SK-N-SH treated with all-trans-retinoic acid at 6 μM for 48 hours (cell line): ENCODE measurements at regions not wholly inside any gene's neighbourhood (a gene's known extent, or its start where the extent isn't known, plus 50 kb on each side); places are given as distances from the start of the nearest gene placed in this dataset.
"Not testable (repeated sequence)": the region's sequence is repeated elsewhere in the genome, so short reads cannot be mapped to it uniquely, and the experiment has no call there.

Experiments
- ATAC-seq: fragments of 200-7000 bp; cut with Tn5 transposase; 3 replicates; pipeline ENCODE4 v1.9.1; 2020; ENCODE audit warnings: mild to moderate bottlenecking, moderate library complexity
- ARNTL ChIP-seq: fragments of 450-650 bp; formaldehyde crosslinking; IDR thresholded peaks from 2 replicates; pipeline ENCODE4 v1.5.0; 2020; ENCODE audit warnings: low read depth, mild to moderate bottlenecking, moderate library complexity, borderline replicate concordance
- BACH2 ChIP-seq: fragments of 250-450 bp; sonication (Bioruptor Pico); IDR thresholded peaks from 2 replicates; pipeline ENCODE4 v1.9.0; 2021; ENCODE audit warnings: mild to moderate bottlenecking, borderline replicate concordance
- CREB5 ChIP-seq: fragments of 250-450 bp; sonication (Bioruptor Pico); IDR thresholded peaks from 2 replicates; pipeline ENCODE4 v1.5.1; 2020; ENCODE audit warnings: low read depth, mild to moderate bottlenecking, moderate library complexity
- CSRNP3 ChIP-seq: fragments of 250-450 bp; sonication (Bioruptor Pico); IDR thresholded peaks from 2 replicates; pipeline ENCODE4 v1.5.1; 2021; ENCODE audit warnings: mild to moderate bottlenecking, moderate library complexity
- ESRRG ChIP-seq: fragments of 250-450 bp; sonication (Bioruptor Pico); IDR thresholded peaks from 2 replicates; pipeline ENCODE4 v1.6.1; 2021; ENCODE audit warnings: mild to moderate bottlenecking
- ISL1 ChIP-seq: fragments of 250-450 bp; sonication (Bioruptor Pico); IDR thresholded peaks from 2 replicates; pipeline ENCODE4 v2.1.2; 2022; ENCODE audit warnings: mild to moderate bottlenecking, moderate library complexity
- OSR1 ChIP-seq: fragments of 250-450 bp; sonication (Bioruptor Pico); IDR thresholded peaks from 2 replicates; pipeline ENCODE4 v1.8.0; 2022; ENCODE audit warnings: moderate library complexity, mild to moderate bottlenecking, inconsistent platforms
- PATZ1 ChIP-seq: fragments of 250-450 bp; sonication (Bioruptor Pico); IDR thresholded peaks from 2 replicates; pipeline ENCODE4 v1.8.0; 2020; ENCODE audit warnings: mild to moderate bottlenecking, moderate library complexity, borderline replicate concordance
- POU6F1 ChIP-seq: fragments of 250-450 bp; sonication (Bioruptor Pico); IDR thresholded peaks from 2 replicates; pipeline ENCODE4 v1.8.0; 2021; ENCODE audit warnings: low read depth, mild to moderate bottlenecking, moderate library complexity, borderline replicate concordance
- PPARA ChIP-seq: fragments of 250-450 bp; sonication (Bioruptor Pico); IDR thresholded peaks from 2 replicates; pipeline ENCODE4 v1.5.0; 2020; ENCODE audit warnings: mild to moderate bottlenecking, borderline replicate concordance
- RARB ChIP-seq: fragments of 250-450 bp; sonication (Bioruptor Pico); IDR thresholded peaks from 2 replicates; pipeline ENCODE4 v1.8.0; 2021; ENCODE audit warnings: mild to moderate bottlenecking, moderate library complexity
- SNAI2 ChIP-seq: fragments of 250-450 bp; sonication (Bioruptor Pico); IDR thresholded peaks from 2 replicates; pipeline ENCODE4 v1.5.0; 2020; ENCODE audit warnings: mild to moderate bottlenecking, moderate library complexity
- TCF4 ChIP-seq: fragments of 250-450 bp; sonication (Bioruptor Pico); IDR thresholded peaks from 2 replicates; pipeline ENCODE4 v1.8.0; 2021; ENCODE audit warnings: mild to moderate bottlenecking, moderate library complexity, borderline replicate concordance
- TOX ChIP-seq: fragments of 250-450 bp; sonication (Bioruptor Pico); IDR thresholded peaks from 2 replicates; pipeline ENCODE4 v1.8.0; 2021; ENCODE audit warnings: mild to moderate bottlenecking, moderate library complexity, borderline replicate concordance
- TSHZ2 ChIP-seq: fragments of 250-450 bp; sonication (Bioruptor Pico); IDR thresholded peaks from 2 replicates; pipeline ENCODE4 v1.5.0; 2020; ENCODE audit warnings: mild to moderate bottlenecking, moderate library complexity
- ZC3H10 ChIP-seq: fragments of 250-450 bp; sonication (Bioruptor Pico); IDR thresholded peaks from 2 replicates; pipeline ENCODE4 v1.5.1; 2021; ENCODE audit warnings: mild to moderate bottlenecking, moderate library complexity
- ZFP3 ChIP-seq: fragments of 250-450 bp; sonication (Bioruptor Pico); IDR thresholded peaks from 2 replicates; pipeline ENCODE4 v1.5.0; 2020; ENCODE audit warnings: mild to moderate bottlenecking, moderate library complexity
- ZNF565 ChIP-seq: fragments of 450-650 bp; formaldehyde crosslinking; conservative IDR thresholded peaks from 2 replicates; pipeline ENCODE4 v1.5.0; 2020; ENCODE audit warnings: low read depth, mild to moderate bottlenecking, moderate library complexity
- ZNF70 ChIP-seq: fragments of 450-650 bp; formaldehyde crosslinking; IDR thresholded peaks from 2 replicates; pipeline ENCODE4 v1.5.0; 2020; ENCODE audit warnings: mild to moderate bottlenecking, moderate library complexity

GRCh38 chr17:45641541-45641940 is 142.6 kb upstream of the CRHR1 start:
- ATAC-seq: no peak
- TF ChIP-seq ZFP3 (no peak), ESRRG (CRISPR knock-in tag) (no peak), TOX (CRISPR knock-in tag) (no peak), BACH2 (no peak), PATZ1 (no peak), ISL1 (CRISPR knock-in tag) (no peak)

GRCh38 chr17:45643591-45643990 is 140.5 kb upstream of the CRHR1 start:
- TF ChIP-seq OSR1 (CRISPR knock-in tag) (no peak), PPARA (CRISPR knock-in tag) (no peak), ISL1 (CRISPR knock-in tag) (no peak), ZNF565 (CRISPR knock-in tag) (no peak), POU6F1 (no peak), CSRNP3 (no peak), ZNF70 (CRISPR knock-in tag) (no peak), TSHZ2 (no peak), ESRRG (CRISPR knock-in tag) (no peak), SNAI2 (CRISPR knock-in tag) (no peak), CREB5 (no peak), ZC3H10 (no peak), RARB (no peak), TCF4 (no peak), PATZ1 (no peak)
- no peak for ATAC-seq

- ATAC-seq: not testable (repeated sequence)
These were observed 139.5 kb upstream of the CRHR1 start for GRCh38 chr17:45644637-45645036.

GRCh38 chr17:45645330-45645729 is 138.8 kb upstream of the CRHR1 start:
- no peak for TF ChIP-seq BACH2
- no peak for TF ChIP-seq ZNF565 (CRISPR knock-in tag)
- no peak for TF ChIP-seq TCF4
- TF ChIP-seq OSR1 (CRISPR knock-in tag): no peak
- TF ChIP-seq ISL1 (CRISPR knock-in tag): no peak
- no peak for TF ChIP-seq TSHZ2
- TF ChIP-seq ZC3H10: no peak
- TF ChIP-seq ARNTL (CRISPR knock-in tag): no peak
- no peak for TF ChIP-seq CSRNP3
- ATAC-seq: no peak
